ENCODE measurements at regions not wholly inside any gene's neighbourhood (a gene's known extent, or its start where the extent isn't known, plus 50 kb on each side); places are given as distances from the start of the nearest gene placed in this dataset.
"Not testable (repeated sequence)": the region's sequence is repeated elsewhere in the genome, so short reads cannot be mapped to it uniquely, and the experiment has no call there.

GRCh38 chr4:86512631-86513030 lies 81.5 kb upstream of the PTPN13 start:
- CTCF ChIA-PET, result interaction anchor here (0.7 to 5.4 kb wide), 5 partner anchors 9 to 81 kb away, joined by 3 to 31 read pairs (median 4); no protein-coding TSS in a partner anchor
- H3K27ac Mint-ChIP-seq (ENCODE audit: low read depth, unreplicated experiment), result no peak overlapping the region
- no peaks in the 10 kb centered on the region for H3K4me1 Mint-ChIP-seq (ENCODE audit: insufficient read depth, unreplicated experiment)
- no peak for DNase-seq (ENCODE audit: unreplicated experiment)
- H3K36me3 Mint-ChIP-seq (ENCODE audit: insufficient read depth, unreplicated experiment), result no peaks in the 10 kb centered on the region
- TF ChIP-seq, protein P1, sequence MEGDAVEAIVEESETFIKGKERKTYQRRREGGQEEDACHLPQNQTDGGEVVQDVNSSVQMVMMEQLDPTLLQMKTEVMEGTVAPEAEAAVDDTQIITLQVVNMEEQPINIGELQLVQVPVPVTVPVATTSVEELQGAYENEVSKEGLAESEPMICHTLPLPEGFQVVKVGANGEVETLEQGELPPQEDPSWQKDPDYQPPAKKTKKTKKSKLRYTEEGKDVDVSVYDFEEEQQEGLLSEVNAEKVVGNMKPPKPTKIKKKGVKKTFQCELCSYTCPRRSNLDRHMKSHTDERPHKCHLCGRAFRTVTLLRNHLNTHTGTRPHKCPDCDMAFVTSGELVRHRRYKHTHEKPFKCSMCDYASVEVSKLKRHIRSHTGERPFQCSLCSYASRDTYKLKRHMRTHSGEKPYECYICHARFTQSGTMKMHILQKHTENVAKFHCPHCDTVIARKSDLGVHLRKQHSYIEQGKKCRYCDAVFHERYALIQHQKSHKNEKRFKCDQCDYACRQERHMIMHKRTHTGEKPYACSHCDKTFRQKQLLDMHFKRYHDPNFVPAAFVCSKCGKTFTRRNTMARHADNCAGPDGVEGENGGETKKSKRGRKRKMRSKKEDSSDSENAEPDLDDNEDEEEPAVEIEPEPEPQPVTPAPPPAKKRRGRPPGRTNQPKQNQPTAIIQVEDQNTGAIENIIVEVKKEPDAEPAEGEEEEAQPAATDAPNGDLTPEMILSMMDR (IDR thresholded peaks at IDR 0.05; ENCODE audit: unreplicated experiment), result no peak
- POLR2A ChIA-PET, result no interaction called here
- H3K4me3 Mint-ChIP-seq (ENCODE audit: unreplicated experiment), result no peak overlapping the region
- no peaks in the 10 kb centered on the region for H3K9me3 Mint-ChIP-seq (ENCODE audit: unreplicated experiment)
- H3K27me3 Mint-ChIP-seq (ENCODE audit: insufficient read depth, unreplicated experiment), result no peaks in the 10 kb centered on the region
- intact Hi-C loops (cut with micrococcal nuclease), result no loop called here
- BruUV-seq (replicated peaks), result no TSS peak

- CTCF ChIA-PET; intact Hi-C loops (cut with micrococcal nuclease); H3K4me3 Mint-ChIP-seq (ENCODE audit: unreplicated experiment); H3K27ac Mint-ChIP-seq (ENCODE audit: low read depth, unreplicated experiment); DNase-seq (ENCODE audit: unreplicated experiment); H3K36me3 Mint-ChIP-seq (ENCODE audit: insufficient read depth, unreplicated experiment); H3K4me1 Mint-ChIP-seq (ENCODE audit: insufficient read depth, unreplicated experiment); H3K27me3 Mint-ChIP-seq (ENCODE audit: insufficient read depth, unreplicated experiment); BruUV-seq (replicated peaks); POLR2A ChIA-PET; H3K9me3 Mint-ChIP-seq (ENCODE audit: unreplicated experiment): not testable (repeated sequence)
Observed at GRCh38 chr4:86515963-86516362, 78.2 kb upstream of the PTPN13 start.

DNA sequence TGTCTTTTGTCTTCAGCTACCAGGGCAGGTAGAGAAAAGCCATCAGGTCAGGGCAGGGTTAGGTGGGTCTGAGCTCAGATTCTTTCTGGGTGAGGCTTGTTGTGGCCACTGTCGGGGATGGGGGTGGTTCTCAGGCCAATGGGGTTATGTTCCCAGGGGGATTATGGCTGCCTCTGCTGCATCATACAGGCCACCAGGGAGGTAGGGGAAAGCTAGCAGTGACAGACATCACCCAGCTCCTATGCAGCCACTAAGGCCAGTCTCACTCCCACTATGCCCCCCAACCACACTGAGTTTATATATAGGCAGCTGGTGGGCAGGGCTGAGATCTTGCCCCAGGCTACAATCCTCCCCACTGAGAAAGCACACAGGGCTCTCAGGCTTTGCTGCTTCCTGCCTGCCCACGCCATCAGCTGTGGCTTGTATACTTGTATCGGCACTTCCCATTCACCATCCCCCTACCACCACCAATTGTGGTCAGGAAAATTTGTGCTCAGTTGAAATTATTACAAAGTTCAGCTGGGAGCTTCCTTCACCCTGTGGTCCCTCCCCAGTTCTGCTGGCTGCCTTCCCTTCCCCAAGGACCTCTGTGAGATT lies 72.6 kb upstream of the PTPN13 start:
- H3K27me3 Mint-ChIP-seq (ENCODE audit: insufficient read depth, unreplicated experiment), result no peaks in the 10 kb centered on the region
- H3K36me3 Mint-ChIP-seq (ENCODE audit: insufficient read depth, unreplicated experiment), result peaks cover 6% of the 10 kb centered on the region
- intact Hi-C loops (cut with micrococcal nuclease), result loop anchor here (10.0 kb wide), 1 partner anchor 233 kb away; no protein-coding TSS in a partner anchor
- H3K4me3 Mint-ChIP-seq (ENCODE audit: unreplicated experiment), result no peak overlapping the region
- TF ChIP-seq, protein P1 (IDR thresholded peaks at IDR 0.05; ENCODE audit: unreplicated experiment), result no peak
- POLR2A ChIA-PET, result interaction anchor here (0.9 to 5.3 kb wide), 4 partner anchors 65 to 188 kb away, joined by 3 to 53 read pairs (median 4); partner anchors contain the start of gene PTPN13
- no peak for DNase-seq (ENCODE audit: unreplicated experiment)
- H3K27ac Mint-ChIP-seq (ENCODE audit: low read depth, unreplicated experiment), result no peak overlapping the region
- peaks cover 15% of the 10 kb centered on the region for H3K9me3 Mint-ChIP-seq (ENCODE audit: unreplicated experiment)
- no peaks in the 10 kb centered on the region for H3K4me1 Mint-ChIP-seq (ENCODE audit: insufficient read depth, unreplicated experiment)
- BruUV-seq (replicated peaks), result no TSS peak
- CTCF ChIA-PET, result interaction anchor here (0.5 to 6.1 kb wide), 32 partner anchors 9 to 716 kb away, joined by 3 to 42 read pairs (median 4); partner anchors contain the start of genes C4orf36 and PTPN13

- Mint-ChIP-seq H3K27ac (ENCODE audit: low read depth, unreplicated experiment) (no peak overlapping the region), H3K4me3 (ENCODE audit: unreplicated experiment) (no peak overlapping the region), H3K9me3 (ENCODE audit: unreplicated experiment) (peaks cover 15% of the 10 kb centered on the region), H3K4me1 (ENCODE audit: insufficient read depth, unreplicated experiment) (no peaks in the 10 kb centered on the region), H3K36me3 (ENCODE audit: insufficient read depth, unreplicated experiment) (peaks cover 6% of the 10 kb centered on the region), H3K27me3 (ENCODE audit: insufficient read depth, unreplicated experiment) (no peaks in the 10 kb centered on the region)
- TF ChIP-seq, protein P1 (IDR thresholded peaks at IDR 0.05; ENCODE audit: unreplicated experiment), result peak; percentile 43
- ChIA-PET CTCF (interaction anchor here (0.5 to 6.1 kb wide), 34 partner anchors 9 to 663 kb away, joined by 3 to 42 read pairs (median 5); partner anchors contain the start of genes C4orf36 and PTPN13), POLR2A (interaction anchor here (0.6 to 5.3 kb wide), 11 partner anchors 10 to 385 kb away, joined by 3 to 53 read pairs (median 3); partner anchors contain the start of gene PTPN13)
- intact Hi-C loops (cut with micrococcal nuclease), result loop anchor here (1.0 to 10.0 kb wide), 3 partner anchors 73 to 373 kb away; no protein-coding TSS in a partner anchor
- DNase-seq (ENCODE audit: unreplicated experiment), result peak; percentile 17
- no TSS peak for BruUV-seq (replicated peaks)
Observed at GRCh38 chr4:86522349-86522748, 71.8 kb upstream of the PTPN13 start.

Data from MCF 10A (cell line).